NCI-H2196 (cell line): ENCODE measurements at regions not wholly inside any gene's neighbourhood (a gene's known extent, or its start where the extent isn't known, plus 50 kb on each side); places are given as distances from the start of the nearest gene placed in this dataset.
"Not testable (repeated sequence)": the region's sequence is repeated elsewhere in the genome, so short reads cannot be mapped to it uniquely, and the experiment has no call there.

Experiments used
- DNase-seq: peaks from one replicate; lab custom pipeline; 2025; ENCODE audit not compliant: unreplicated experiment; lab: John Stamatoyannopoulos, UW

DNA sequence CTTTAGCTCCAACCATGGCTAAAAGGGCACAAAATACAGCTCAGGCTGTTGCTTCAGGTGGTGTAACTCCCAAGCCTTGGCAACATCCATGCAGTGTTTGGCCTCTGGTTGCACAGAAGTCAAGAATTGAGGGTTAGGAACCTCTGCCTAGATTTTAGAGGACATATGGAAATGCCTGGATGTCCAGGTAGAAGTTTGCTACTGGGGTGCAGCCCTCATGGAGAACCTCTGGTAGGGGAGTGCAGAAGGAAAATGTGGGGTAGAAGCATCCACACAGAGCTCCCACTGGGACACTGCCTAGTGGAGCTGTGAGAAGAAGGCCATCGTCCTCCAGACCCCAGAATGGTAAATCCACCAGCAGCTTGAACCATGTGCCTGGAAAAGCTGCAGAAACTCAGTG lies 1453.8 kb upstream of the EYS start:
- DNase-seq = no peak

DNA sequence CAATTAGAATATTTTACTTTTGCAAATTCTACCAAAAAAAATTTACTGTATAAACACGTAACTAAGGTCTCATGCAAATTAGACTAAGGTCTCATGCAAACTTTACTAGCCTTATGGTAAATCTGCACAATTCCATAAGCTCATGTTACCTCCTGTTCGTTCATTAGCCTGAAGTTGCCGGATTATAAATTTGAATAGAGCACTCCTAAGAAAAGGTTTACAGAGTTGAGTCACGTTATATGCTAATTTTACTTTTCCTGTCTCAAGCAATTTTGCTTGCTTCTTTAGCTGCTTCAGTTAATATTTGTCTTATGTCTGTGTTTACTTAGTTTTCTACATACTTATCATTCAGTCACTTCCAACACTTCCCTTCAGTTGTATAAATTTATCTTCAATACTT lies 1434.0 kb upstream of the EYS start:
- no peak for DNase-seq

DNA sequence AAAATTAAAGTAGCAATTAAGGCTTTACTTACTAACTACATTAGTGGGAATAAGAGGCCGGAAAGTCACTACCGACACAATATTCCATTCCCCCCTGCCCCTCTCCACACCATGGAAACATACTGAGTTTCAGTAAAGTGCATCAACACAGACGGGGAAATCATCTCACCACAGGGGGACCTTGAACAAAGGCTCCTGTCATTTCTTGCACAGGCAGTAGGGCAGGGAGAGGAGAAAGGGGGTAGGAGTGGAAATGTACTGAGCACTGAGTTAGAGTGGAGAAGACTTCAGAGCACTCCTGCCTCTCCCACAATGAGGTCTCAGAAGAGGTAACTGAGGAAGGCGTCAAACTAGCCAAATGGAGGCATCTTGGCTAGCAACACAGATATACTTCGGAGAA lies 1426.9 kb upstream of the EYS start:
- DNase-seq = no peak

DNA sequence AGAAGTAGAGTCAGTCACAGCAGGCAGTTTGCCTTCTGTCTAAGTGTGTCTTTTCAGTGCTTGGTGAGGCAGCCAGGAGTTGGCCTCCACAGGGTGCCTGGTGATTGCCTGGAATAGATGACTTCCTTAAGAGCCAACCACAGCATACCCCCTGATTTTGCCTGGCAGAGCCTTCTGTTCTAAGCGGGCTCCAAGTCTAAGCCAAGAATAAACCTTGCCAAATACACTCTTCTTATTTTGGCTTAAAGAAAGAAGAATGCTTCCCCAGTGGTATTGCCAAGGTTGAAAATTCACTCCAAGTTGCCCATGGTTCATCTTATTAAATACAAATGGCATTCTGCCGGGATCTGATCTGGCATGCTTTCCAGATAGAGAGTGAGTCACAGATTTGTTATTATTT lies 1424.8 kb upstream of the EYS start:
- no peak for DNase-seq

DNA sequence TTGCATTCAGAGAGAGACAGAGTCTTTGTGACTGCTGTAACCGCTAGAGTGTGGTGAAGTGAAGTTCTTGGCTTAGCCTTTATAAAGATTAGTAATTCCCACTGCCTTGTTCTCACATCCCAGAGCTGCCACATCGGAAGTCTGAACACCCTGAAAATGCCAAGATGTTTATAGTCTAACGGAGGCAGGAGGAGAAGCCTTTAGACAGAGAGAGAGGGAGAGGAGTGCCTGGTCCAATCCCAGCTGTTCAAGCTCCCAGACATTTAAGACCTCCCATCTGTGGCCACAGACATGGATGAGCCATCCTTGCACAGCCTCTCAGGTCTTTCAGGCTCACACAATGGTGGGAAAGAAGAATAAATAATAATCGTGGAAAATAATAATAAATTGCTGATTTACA lies 1422.8 kb upstream of the EYS start:
- no peak for DNase-seq

DNA sequence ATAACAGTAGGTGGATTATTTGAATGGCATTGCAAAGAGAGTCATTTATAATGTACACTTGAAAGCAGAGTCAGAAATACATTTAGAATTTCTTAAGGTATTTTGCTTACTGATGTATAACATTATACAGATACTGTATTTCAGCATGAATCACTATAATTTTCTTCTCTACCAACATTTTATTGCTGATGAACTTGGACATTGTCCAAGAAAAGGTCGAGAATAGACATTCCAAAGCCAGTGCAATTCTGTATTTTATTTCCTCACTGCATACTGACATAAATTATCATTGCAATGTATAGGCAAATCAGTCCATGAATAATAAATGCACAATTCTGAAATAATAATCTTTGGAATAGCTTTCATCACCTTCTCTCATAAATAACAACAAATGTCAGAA lies 1420.0 kb upstream of the EYS start:
- DNase-seq = no peak

DNA sequence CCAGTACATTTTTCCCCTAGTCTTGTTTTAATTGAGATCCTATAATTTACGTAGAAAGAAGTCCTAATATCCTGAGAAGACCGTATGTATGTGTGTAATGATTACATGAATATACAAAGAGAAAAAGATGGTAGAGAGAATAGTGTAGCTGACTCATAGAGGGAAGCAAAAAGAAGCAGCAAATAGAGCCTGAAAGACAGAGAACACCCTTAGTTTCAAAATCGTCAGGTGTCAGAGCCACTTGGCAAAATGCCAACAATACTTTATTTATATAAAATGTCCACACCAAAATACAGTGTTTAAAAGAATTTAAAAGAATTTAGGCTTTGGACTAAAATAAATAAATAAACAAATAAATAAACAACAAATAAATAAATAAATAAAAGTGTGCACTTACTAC lies 1414.1 kb upstream of the EYS start:
- no peak for DNase-seq

DNA sequence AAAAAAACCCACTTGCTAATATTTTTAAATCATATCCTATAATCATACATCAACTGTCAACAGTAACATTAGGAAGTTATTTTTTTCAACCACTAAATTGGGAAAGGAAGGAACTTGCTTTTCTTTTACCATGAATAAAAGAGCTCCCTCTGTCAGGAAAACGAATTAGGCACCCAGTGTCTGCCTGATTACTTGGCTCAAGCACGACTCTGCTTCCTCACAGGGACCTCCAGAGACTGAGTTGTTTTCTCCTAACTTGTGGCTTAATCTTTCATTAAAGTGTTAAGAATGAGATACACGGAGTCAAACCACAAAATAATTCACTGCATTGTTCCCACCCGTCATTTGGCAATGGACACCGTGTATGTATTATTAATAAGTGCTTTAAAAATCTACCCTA lies 1405.1 kb upstream of the EYS start:
- DNase-seq = no peak

- DNase-seq = no peak
Observed at GRCh38 chr6:67102743-67103142, 1395.7 kb upstream of the EYS start.

- not testable (repeated sequence) for DNase-seq
Observed at GRCh38 chr6:67095618-67096226, 1388.7 kb upstream of the EYS start.

DNA sequence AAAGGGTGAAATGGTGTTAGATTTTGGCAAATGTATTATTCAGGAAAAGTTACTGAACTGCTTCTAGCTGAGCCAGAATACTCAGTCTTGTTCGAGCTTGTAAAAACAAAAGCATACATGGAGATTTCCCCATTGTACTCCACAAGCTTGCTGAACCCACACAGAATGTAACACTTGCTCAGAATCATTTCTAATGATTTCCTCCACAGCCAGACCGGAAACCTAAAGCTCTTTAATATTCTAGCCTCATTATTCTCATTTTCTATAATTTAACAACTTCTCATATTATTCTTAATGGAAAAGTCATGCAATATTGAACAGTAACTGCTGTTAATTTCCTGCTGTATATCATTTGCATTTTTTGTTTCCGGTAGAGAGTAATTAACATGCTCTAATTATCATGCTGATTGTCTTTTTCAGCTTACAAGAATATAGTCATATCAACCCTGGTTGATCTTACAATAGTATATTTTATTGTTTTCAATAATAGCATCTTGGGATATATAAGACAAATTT lies 1387.5 kb upstream of the EYS start:
- no peak for DNase-seq

GRCh38 chr6:67073938-67074337 lies 1366.9 kb upstream of the EYS start:
- no peak for DNase-seq

DNA sequence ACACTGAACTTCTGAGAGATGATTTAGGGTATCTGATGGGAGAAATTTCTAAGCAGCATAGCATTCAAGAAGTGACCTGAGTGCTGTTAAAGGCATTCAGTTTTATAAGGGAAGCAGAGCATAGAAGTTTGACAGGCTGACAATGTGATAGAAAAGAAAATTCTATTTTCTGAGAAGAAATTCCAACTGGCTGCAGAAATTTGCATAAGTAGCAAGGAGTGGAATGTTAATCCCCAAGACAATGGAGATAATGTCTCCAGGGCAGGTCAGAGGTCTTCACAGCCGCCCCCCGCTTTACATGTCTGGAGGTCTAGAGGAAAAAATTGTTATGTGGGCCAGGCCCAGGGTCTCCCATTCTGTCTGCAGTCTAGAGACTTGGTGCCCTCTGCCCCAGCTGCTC lies 1361.8 kb upstream of the EYS start:
- no peak for DNase-seq

DNA sequence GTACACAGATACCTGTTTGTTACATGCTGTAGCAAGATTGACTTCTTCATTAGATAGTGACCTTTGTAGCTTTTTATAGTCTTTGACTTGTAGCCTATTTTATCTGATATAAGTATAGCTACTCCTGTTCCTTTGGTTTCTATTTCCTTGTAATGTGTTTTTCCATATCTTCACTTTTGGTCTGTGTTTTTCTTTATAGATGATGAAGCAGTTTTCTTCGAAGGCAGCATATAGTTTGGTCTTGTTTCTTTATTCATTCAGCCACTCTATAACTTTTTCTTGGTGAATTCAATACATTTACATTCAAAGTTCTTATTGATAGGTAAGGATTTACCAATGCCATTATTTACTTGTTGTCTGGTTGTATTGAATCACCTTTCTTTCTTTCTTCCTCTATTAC lies 1357.3 kb upstream of the EYS start:
- no peak for DNase-seq

DNA sequence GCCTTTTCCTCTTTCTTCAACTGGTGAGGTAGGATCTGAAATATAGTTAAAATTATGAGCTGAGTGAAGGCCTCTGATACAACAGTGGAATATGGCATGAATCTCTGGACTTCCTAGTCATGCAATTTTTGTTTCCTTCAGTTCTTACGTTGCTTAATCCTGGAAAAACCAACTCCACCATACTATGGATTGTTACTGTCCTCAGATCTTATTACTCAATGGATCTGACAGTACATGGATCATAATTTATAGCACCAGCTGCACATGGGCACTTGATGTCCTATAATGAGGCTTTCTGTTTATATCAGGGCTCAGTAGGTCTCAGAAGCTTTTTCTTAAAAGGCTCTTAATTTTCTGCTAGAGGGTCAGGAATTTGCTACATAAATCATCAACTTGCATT lies 1341.0 kb upstream of the EYS start:
- DNase-seq = no peak

- no peak for DNase-seq
Observed at GRCh38 chr6:67045076-67045475, 1338.0 kb upstream of the EYS start.

DNA sequence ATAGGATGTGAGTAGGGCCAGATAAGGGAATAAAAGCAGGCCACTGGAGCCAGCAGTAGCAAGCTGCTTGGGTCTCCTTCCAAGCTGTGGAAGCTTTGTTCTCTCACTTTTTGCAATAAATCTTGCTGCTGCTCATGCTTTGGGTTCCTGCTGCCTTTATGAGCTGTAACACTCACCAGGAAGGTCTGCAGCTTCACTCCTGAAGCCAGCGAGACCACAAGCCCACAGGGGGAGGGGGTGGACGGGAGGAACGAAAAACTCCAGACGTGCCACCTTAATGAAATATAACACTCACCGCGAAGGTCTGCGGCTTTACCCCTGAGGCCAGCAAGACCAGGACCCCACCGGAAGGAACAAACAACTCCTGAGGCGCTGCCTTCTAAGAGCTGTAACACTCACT lies 1324.4 kb upstream of the EYS start:
- DNase-seq = no peak

GRCh38 chr6:67030861-67031260 lies 1323.8 kb upstream of the EYS start:
- DNase-seq = no peak

GRCh38 chr6:67016921-67017460 lies 1310.0 kb upstream of the EYS start:
- DNase-seq = no peak

DNA sequence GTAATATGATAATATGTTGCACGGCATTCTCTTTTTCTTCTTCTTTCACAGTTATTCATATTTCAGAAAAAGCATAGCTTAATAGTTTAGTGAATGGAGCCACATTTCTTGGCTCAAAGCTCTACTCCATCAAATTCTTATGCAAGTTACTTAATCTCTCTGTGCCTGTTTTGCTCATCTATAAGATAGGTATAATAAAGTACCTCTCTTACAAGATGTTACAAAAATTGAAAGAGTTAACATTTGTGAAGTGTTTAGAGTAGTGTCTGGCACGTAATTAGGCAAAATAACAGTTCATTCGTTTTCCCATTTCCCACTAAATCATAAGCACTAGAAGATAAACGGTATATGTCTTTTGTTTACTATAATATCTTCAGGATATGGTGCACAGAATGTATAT lies 1304.4 kb upstream of the EYS start:
- DNase-seq = no peak

DNA sequence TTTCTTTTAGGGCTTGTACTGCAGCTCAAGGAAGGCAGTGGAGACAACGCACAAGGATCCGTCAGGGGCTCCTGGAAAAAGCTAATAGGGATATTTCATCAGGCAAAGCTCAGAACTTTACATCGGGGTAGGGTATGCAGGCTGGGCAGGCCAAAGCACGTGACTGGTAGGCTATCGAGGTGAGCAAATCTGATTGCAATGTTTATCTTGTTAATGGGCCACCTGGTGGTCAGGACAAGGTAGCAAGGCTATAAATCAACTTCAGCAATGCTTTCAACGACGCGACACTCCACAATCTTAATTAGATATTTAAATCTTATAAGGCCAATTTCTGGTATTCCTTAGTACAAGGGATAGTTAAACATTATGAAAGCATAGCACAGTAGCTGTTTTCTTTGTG lies 1302.8 kb upstream of the EYS start:
- DNase-seq = no peak

DNA sequence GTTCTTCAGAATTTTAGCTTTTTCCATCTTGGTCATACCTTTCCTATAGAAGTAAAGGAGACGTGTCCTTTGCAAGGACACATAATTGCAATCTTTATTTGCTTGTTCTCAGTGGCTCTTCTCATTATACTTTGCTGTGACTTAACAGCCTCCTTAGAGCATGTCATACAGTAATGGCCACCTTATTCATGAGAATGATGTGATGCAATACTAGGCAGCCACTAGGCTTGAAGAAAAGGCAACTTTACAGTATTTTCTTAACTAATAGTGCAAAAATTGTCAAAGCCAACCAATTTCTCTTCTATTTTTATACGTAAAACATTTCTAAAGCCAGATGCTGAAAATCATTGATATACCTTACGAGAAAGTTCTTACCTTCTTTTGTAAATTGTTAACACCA lies 1296.8 kb upstream of the EYS start:
- DNase-seq = no peak

DNA sequence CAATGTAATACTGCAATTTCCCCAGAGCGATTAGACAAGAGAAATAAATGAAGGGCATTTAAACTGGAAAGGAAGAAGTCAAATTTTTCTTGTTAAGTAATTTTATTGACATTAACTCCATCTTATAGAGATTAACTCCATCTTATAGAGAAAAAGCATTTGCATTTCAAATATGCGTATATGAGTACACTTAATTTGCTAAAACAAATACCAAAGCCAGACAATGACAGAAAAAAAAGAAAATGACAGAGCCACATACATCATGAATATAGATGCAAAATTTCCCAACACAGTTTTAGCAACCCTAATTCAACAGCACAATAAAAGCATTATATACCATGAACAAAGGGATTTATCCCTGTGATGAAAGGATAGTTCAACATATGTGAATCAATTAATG lies 1293.1 kb upstream of the EYS start:
- no peak for DNase-seq
